WTC11 (cell line): ENCODE measurements at regions not wholly inside any gene's neighbourhood (a gene's known extent, or its start where the extent isn't known, plus 50 kb on each side); places are given as distances from the start of the nearest gene placed in this dataset.

Experiments
- ATF1 ChIP-seq: sonication (generic); formaldehyde crosslinking; IDR thresholded peaks from 2 replicates; pipeline ENCODE4 v1.8.1; 2023; ENCODE audit warnings: mild to moderate bottlenecking, moderate library complexity, missing genetic modification reagents
- FOXJ3 ChIP-seq: sonication (generic); formaldehyde crosslinking; IDR thresholded peaks from 2 replicates; pipeline ENCODE4 v1.9.0; 2021; ENCODE audit warnings: missing genetic modification reagents, mild to moderate bottlenecking, borderline replicate concordance
- RORB ChIP-seq: fragments of 250-450 bp; sonication (Bioruptor Pico); IDR thresholded peaks from 2 replicates; pipeline ENCODE4 v1.9.0; 2021; ENCODE audit warnings: mild to moderate bottlenecking
- SP1 ChIP-seq: sonication (generic); formaldehyde crosslinking; conservative IDR thresholded peaks from 2 replicates; pipeline ENCODE4 v1.8.1; 2022; ENCODE audit warnings: missing genetic modification reagents
- TEAD4 ChIP-seq: sonication (generic); formaldehyde crosslinking; IDR thresholded peaks from 2 replicates; pipeline ENCODE4 v1.8.0; 2022; ENCODE audit warnings: mild to moderate bottlenecking, missing genetic modification reagents
- ZNF232 ChIP-seq: sonication (generic); formaldehyde crosslinking; IDR thresholded peaks from 2 replicates; pipeline ENCODE4 v1.8.0; 2022; ENCODE audit warnings: mild to moderate bottlenecking, missing genetic modification reagents
- ZNF263 ChIP-seq: sonication (generic); formaldehyde crosslinking; IDR thresholded peaks from 2 replicates; pipeline ENCODE4 v1.8.1; 2022; ENCODE audit warnings: low read depth, mild to moderate bottlenecking, moderate library complexity, missing genetic modification reagents
- ZNF416 ChIP-seq: fragments of 250-450 bp; sonication (Bioruptor Pico); IDR thresholded peaks from 2 replicates; pipeline ENCODE4 v1.9.0; 2021; ENCODE audit warnings: mild to moderate bottlenecking, inconsistent platforms
- ZNF423 ChIP-seq: fragments of 250-450 bp; sonication (Bioruptor Pico); IDR thresholded peaks from 2 replicates; pipeline ENCODE4 v2.1.2; 2022; ENCODE audit warnings: mild to moderate bottlenecking, moderate library complexity
- TF ChIP-seq, protein P1 (sequence below): sonication (generic); formaldehyde crosslinking; IDR thresholded peaks from 2 replicates; pipeline ENCODE4 v1.8.0; 2023; ENCODE audit warnings: missing genetic modification reagents, mild to moderate bottlenecking, borderline replicate concordance
- TF ChIP-seq, protein P2 (sequence below): fragments of 200-600 bp; IDR thresholded peaks from 2 replicates; pipeline ENCODE4 v1.8.0; 2022; ENCODE audit warnings: antibody characterized with exemption
- TF ChIP-seq, protein P3 (sequence below): sonication (generic); formaldehyde crosslinking; IDR thresholded peaks from 2 replicates; pipeline ENCODE4 v1.8.0; 2022; ENCODE audit warnings: mild to moderate bottlenecking, missing genetic modification reagents

DNA sequence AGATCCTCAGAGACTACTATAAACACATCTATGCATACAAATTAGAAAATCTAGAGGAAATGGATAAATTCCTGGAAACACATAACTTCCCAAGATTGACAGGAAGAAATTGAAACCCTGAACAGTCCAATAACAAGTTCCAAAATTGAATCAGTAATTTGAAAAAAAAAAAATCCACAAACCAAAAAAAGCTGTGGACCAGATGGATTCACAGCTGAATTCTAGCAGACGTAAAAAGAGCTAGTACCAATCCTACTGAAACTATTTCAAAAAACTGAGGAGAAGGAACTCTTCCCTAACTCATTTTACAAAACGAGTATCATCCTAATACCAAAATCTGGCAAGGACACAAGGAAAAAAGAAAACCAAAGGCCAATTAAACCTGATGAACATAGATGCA, 77.0 kb upstream of the FXR1 start:
- TF ChIP-seq TEAD4 (no peak), ZNF232 (CRISPR knock-in tag) (no peak), ZNF416 (no peak), SP1 (CRISPR knock-in tag) (no peak), ZNF263 (no peak), ATF1 (CRISPR knock-in tag) (no peak), FOXJ3 (no peak), ZNF423 (no peak), RORB (CRISPR knock-in tag) (no peak)
- TF ChIP-seq, protein P1, sequence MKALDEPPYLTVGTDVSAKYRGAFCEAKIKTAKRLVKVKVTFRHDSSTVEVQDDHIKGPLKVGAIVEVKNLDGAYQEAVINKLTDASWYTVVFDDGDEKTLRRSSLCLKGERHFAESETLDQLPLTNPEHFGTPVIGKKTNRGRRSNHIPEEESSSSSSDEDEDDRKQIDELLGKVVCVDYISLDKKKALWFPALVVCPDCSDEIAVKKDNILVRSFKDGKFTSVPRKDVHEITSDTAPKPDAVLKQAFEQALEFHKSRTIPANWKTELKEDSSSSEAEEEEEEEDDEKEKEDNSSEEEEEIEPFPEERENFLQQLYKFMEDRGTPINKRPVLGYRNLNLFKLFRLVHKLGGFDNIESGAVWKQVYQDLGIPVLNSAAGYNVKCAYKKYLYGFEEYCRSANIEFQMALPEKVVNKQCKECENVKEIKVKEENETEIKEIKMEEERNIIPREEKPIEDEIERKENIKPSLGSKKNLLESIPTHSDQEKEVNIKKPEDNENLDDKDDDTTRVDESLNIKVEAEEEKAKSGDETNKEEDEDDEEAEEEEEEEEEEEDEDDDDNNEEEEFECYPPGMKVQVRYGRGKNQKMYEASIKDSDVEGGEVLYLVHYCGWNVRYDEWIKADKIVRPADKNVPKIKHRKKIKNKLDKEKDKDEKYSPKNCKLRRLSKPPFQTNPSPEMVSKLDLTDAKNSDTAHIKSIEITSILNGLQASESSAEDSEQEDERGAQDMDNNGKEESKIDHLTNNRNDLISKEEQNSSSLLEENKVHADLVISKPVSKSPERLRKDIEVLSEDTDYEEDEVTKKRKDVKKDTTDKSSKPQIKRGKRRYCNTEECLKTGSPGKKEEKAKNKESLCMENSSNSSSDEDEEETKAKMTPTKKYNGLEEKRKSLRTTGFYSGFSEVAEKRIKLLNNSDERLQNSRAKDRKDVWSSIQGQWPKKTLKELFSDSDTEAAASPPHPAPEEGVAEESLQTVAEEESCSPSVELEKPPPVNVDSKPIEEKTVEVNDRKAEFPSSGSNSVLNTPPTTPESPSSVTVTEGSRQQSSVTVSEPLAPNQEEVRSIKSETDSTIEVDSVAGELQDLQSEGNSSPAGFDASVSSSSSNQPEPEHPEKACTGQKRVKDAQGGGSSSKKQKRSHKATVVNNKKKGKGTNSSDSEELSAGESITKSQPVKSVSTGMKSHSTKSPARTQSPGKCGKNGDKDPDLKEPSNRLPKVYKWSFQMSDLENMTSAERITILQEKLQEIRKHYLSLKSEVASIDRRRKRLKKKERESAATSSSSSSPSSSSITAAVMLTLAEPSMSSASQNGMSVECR (CRISPR knock-in tag) = no peak
- TF ChIP-seq, protein P2, sequence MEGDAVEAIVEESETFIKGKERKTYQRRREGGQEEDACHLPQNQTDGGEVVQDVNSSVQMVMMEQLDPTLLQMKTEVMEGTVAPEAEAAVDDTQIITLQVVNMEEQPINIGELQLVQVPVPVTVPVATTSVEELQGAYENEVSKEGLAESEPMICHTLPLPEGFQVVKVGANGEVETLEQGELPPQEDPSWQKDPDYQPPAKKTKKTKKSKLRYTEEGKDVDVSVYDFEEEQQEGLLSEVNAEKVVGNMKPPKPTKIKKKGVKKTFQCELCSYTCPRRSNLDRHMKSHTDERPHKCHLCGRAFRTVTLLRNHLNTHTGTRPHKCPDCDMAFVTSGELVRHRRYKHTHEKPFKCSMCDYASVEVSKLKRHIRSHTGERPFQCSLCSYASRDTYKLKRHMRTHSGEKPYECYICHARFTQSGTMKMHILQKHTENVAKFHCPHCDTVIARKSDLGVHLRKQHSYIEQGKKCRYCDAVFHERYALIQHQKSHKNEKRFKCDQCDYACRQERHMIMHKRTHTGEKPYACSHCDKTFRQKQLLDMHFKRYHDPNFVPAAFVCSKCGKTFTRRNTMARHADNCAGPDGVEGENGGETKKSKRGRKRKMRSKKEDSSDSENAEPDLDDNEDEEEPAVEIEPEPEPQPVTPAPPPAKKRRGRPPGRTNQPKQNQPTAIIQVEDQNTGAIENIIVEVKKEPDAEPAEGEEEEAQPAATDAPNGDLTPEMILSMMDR = no peak
- TF ChIP-seq, protein P3, sequence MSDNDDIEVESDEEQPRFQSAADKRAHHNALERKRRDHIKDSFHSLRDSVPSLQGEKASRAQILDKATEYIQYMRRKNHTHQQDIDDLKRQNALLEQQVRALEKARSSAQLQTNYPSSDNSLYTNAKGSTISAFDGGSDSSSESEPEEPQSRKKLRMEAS (CRISPR knock-in tag) = no peak
